SK-N-MC (cell line): ENCODE measurements at regions not wholly inside any gene's neighbourhood (a gene's known extent, or its start where the extent isn't known, plus 50 kb on each side); places are given as distances from the start of the nearest gene placed in this dataset.

Experiments used
- EZH2 ChIP-seq: fragments of 200-600 bp; sonication (generic); IDR thresholded peaks from one replicate; pipeline ENCODE4 v1.6.1; 2017; ENCODE audit warnings: antibody characterized with exemption
- FOXP2 ChIP-seq: optimal IDR thresholded peaks from 2 replicates; pipeline ENCODE3; 2011; ENCODE audit warnings: mild to moderate bottlenecking, moderate library complexity; ENCODE audit not compliant: insufficient read depth; ENCODE audit errors: extremely low read length, control extremely low read depth
- POLR2AphosphoS5 ChIP-seq: IDR thresholded peaks from 2 replicates; pipeline ENCODE4 v1.6.1; 2012; ENCODE audit warnings: mild to moderate bottlenecking, low read depth, low read length, borderline replicate concordance

GRCh38 chr4:170420255-170420693 lies 330.5 kb upstream of the AADAT start:
- no peak for TF ChIP-seq POLR2AphosphoS5
- no peak for TF ChIP-seq EZH2
- TF ChIP-seq FOXP2: no peak
